ENCODE measurements at regions not wholly inside any gene's neighbourhood (a gene's known extent, or its start where the extent isn't known, plus 50 kb on each side); places are given as distances from the start of the nearest gene placed in this dataset.

DNA sequence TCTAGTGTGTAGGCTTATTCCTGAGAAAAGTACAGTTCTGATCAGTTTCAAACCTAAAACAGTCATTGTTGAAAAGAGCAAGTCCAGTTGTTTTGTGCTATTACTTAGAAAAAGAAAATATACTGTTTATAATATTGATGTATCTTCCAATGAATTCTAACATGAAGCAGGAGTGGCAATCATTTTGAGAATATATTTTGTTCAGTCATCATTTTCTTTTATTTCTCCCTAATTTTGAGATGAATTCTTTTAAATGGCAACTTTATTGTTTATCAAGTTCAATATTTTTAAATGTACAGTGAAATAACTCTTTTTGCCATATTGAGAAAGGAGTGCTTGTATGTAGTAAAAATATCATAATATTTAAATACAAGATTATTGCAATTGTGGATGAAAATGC lies 862.2 kb upstream of the MDGA2 start:
- TF ChIP-seq, protein P1, sequence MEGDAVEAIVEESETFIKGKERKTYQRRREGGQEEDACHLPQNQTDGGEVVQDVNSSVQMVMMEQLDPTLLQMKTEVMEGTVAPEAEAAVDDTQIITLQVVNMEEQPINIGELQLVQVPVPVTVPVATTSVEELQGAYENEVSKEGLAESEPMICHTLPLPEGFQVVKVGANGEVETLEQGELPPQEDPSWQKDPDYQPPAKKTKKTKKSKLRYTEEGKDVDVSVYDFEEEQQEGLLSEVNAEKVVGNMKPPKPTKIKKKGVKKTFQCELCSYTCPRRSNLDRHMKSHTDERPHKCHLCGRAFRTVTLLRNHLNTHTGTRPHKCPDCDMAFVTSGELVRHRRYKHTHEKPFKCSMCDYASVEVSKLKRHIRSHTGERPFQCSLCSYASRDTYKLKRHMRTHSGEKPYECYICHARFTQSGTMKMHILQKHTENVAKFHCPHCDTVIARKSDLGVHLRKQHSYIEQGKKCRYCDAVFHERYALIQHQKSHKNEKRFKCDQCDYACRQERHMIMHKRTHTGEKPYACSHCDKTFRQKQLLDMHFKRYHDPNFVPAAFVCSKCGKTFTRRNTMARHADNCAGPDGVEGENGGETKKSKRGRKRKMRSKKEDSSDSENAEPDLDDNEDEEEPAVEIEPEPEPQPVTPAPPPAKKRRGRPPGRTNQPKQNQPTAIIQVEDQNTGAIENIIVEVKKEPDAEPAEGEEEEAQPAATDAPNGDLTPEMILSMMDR (IDR thresholded peaks at IDR 0.05; ENCODE audit: low read depth, low read length, poor library complexity, severe bottlenecking), result no peak
- TF ChIP-seq EZH2phosphoT487 (IDR thresholded peaks at IDR 0.05; ENCODE audit: borderline replicate concordance, low read length), result no peak
